Suprapubic skin (tissue), 3 donors: ENCODE measurements at regions not wholly inside any gene's neighbourhood (a gene's known extent, or its start where the extent isn't known, plus 50 kb on each side); places are given as distances from the start of the nearest gene placed in this dataset.

ENCODE experiments used
- CTCF ChIP-seq, 2 donors: fragments of 200-600 bp in 1 of 2; fragments of 450-650 bp in 1 of 2; sonication (generic) in 1 of 2; IDR thresholded peaks; one replicate each; pipeline ENCODE4 v1.5.1; 2016 to 2019; ENCODE audit warnings: antibody characterized with exemption in 2 of 2, mild to moderate bottlenecking in 1 of 2, moderate library complexity in 1 of 2
- EP300 ChIP-seq: sonication (generic); formaldehyde crosslinking; IDR thresholded peaks from one replicate; pipeline ENCODE4 v1.6.1; 2017; ENCODE audit warnings: antibody characterized with exemption

GRCh38 chr6:49087369-49087768, 375.7 kb downstream of the MMUT start:
- TF ChIP-seq CTCF (IDR thresholded peaks at IDR 0.05) (no peak), EP300 (no peak)
